GM19324 (cell line): ENCODE measurements at regions not wholly inside any gene's neighbourhood (a gene's known extent, or its start where the extent isn't known, plus 50 kb on each side); places are given as distances from the start of the nearest gene placed in this dataset.
"Not testable (repeated sequence)": the region's sequence is repeated elsewhere in the genome, so short reads cannot be mapped to it uniquely, and the experiment has no call there.

Experiments used
- ATAC-seq: cut with Tn5 transposase; IDR thresholded peaks from one replicate; pipeline ENCODE4 v1.9.1; 2021; ENCODE audit warnings: mild to moderate bottlenecking, moderate library complexity; ENCODE audit not compliant: unreplicated experiment, low FRiP score

GRCh38 chr10:33041783-33042437 lies 83.9 kb upstream of the ITGB1 start:
- no peak for ATAC-seq

GRCh38 chr10:33040436-33040835 lies 82.4 kb upstream of the ITGB1 start:
- ATAC-seq, result no peak

GRCh38 chr10:33039181-33039580 lies 81.2 kb upstream of the ITGB1 start:
- ATAC-seq, result no peak

GRCh38 chr10:33038672-33039071 lies 80.6 kb upstream of the ITGB1 start:
- no peak for ATAC-seq

GRCh38 chr10:33037726-33038125 lies 79.7 kb upstream of the ITGB1 start:
- ATAC-seq, result no peak

- no peak for ATAC-seq
Measured at GRCh38 chr10:33036670-33037069, 78.6 kb upstream of the ITGB1 start.

- no peak for ATAC-seq
Measured at GRCh38 chr10:33035411-33035810, 77.4 kb upstream of the ITGB1 start.

GRCh38 chr10:33034931-33035330 lies 76.9 kb upstream of the ITGB1 start:
- ATAC-seq, result no peak

GRCh38 chr10:33032654-33033151 lies 74.7 kb upstream of the ITGB1 start:
- ATAC-seq, result no peak

- no peak for ATAC-seq
Measured at GRCh38 chr10:33031815-33032653, 74.0 kb upstream of the ITGB1 start.

- ATAC-seq, result no peak
Measured at GRCh38 chr10:33031171-33031570, 73.1 kb upstream of the ITGB1 start.

GRCh38 chr10:33028515-33028914 lies 70.5 kb upstream of the ITGB1 start:
- not testable (repeated sequence) for ATAC-seq

GRCh38 chr10:33027088-33027487 lies 69.1 kb upstream of the ITGB1 start:
- no peak for ATAC-seq

- no peak for ATAC-seq
Measured at GRCh38 chr10:33026422-33026821, 68.4 kb upstream of the ITGB1 start.

- no peak for ATAC-seq
Measured at GRCh38 chr10:33025910-33026309, 67.9 kb upstream of the ITGB1 start.

GRCh38 chr10:33025039-33025438 lies 67.0 kb upstream of the ITGB1 start:
- peak; percentile 99 for ATAC-seq

- ATAC-seq, result no peak
Measured at GRCh38 chr10:33022691-33023090, 64.7 kb upstream of the ITGB1 start.

GRCh38 chr10:33022090-33022489 lies 64.1 kb upstream of the ITGB1 start:
- no peak for ATAC-seq

GRCh38 chr10:33016988-33017387 lies 59.0 kb upstream of the ITGB1 start:
- no peak for ATAC-seq

- ATAC-seq, result no peak
Measured at GRCh38 chr10:33015761-33016547, 57.9 kb upstream of the ITGB1 start.

GRCh38 chr10:33013331-33013730 lies 55.3 kb upstream of the ITGB1 start:
- not testable (repeated sequence) for ATAC-seq
